GM21786 (cell line): ENCODE measurements at regions not wholly inside any gene's neighbourhood (a gene's known extent, or its start where the extent isn't known, plus 50 kb on each side); places are given as distances from the start of the nearest gene placed in this dataset.
"Not testable (repeated sequence)": the region's sequence is repeated elsewhere in the genome, so short reads cannot be mapped to it uniquely, and the experiment has no call there.

Experiments used
- ATAC-seq: cut with Tn5 transposase; IDR thresholded peaks from one replicate; pipeline ENCODE4 v1.9.1; 2021; ENCODE audit not compliant: unreplicated experiment

- ATAC-seq, result no peak
Observed at GRCh38 chr5:94102849-94103248, 361.4 kb upstream of the POU5F2 start.

DNA sequence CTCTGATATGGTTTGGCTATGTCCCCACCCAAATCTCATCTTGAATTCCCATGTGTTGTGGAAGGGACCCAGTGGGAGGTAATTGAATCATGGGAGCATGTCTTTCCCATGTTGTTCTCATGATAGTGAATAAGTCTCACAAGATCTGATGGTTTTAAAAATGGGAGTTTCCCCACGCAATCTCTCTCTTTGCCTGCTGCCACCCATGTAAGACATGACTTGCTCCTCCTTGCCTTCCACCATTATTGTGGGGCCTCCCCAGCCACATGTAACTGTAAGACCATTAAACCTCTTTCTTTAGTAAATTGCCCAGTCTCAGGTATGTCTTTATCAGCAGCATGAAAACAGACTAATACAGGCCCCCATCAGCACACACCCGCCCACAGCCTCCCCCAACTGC is 356.0 kb upstream of the POU5F2 start:
- ATAC-seq, result not testable (repeated sequence)

DNA sequence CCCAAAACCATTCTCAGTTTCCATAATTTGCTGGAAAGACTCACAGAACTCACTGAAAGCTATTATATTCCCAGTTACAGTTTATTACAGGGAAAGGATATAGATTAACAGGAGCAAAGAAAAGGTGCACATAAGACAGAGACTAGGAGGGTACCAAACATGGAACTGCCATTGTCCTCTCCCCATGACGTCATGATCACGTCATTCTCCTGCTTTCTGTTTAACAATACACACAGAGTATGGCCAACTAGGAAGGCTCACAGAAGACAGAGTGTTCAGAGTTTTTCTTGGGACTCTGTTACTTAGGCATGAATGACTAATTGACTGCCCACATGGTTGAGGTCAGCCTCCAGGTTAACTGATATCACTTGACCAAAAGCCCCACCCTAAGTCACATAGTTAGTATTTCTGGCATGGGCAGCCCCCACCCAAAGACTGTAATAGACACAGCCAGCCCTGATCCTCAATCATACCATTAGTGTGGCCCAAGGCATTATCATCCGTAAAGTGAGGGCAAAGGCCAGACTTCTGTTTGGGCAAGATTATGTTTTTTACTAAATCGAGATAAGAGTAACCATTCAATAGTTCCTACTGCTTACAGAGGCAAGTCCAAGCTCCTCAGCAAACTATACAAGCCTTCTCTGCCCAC is 353.5 kb upstream of the POU5F2 start:
- no peak for ATAC-seq

DNA sequence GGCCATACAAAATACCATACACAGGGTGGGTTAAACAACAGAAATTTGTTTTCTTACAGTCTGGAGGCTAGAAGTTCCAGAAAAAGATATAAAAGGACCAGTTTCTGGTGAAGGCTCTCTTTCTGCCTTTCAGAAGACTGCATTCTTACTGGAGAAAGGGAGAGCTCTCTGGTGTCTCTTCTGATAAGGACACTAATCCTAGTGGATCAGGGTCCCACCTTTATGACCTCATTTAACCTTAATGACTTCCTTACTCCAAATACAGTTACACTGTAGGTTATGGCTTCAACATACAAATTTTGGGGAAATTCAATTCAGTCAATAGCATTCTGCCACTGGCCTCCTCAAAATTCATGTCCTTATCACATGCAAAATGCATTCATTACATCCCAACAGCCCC is 351.9 kb upstream of the POU5F2 start:
- no peak for ATAC-seq

- not testable (repeated sequence) for ATAC-seq
Observed at GRCh38 chr5:94086635-94087034, 345.2 kb upstream of the POU5F2 start.

DNA sequence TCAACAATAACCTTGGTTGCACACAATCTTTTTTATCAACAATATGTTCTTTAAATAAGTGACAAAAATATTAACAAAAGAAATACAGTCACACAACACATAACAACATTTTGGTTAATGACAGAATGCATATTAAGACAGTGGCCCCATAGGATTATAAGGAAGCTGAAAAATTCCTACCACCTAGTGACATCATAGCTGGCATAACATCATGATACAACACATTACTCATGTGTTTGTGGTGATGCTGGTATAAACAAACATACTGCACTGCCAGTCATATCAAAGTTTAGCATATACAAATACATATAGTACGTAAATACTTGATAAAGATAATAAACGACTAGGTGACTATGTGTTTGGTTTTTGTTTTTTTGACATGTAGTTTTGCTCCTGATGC is 344.8 kb upstream of the POU5F2 start:
- ATAC-seq, result no peak

- ATAC-seq, result no peak
Observed at GRCh38 chr5:94082405-94082804, 341.0 kb upstream of the POU5F2 start.

DNA sequence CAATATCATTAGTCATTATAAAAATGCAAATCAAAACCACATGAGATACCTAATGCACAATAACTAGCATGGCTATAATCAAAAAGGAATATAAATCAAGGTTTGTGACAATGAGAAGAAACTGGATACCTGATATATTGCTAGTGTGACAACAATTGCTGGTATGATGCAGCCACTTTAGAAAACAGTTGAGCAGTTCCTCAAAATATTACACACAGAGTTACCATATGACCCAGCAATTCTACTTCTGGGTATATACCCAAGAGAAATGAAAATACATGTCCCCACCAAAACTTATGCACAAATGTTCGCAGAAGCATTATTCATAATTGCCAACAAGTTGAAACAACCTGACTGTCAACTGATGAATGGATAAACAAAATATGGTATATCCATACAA is 339.7 kb upstream of the POU5F2 start:
- ATAC-seq, result no peak

- no peak for ATAC-seq
Observed at GRCh38 chr5:94080390-94080789, 339.0 kb upstream of the POU5F2 start.

DNA sequence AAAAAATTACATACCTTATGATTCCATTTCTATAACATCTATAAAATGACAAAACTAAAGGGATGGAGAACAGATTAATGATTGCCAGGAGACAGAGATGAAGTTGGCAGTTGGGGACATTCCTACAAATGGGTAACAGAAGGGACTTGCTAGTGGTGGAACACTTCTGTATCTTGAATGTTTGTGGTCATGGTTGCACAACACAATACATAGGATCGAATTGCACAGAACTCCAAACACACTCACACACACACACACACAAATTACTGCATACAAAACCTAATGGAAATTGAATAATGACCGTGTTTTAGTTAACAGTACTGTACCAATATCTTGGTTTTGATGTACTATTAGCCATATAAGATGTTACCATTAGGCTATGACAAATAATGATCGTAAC is 330.7 kb upstream of the POU5F2 start:
- no peak for ATAC-seq

DNA sequence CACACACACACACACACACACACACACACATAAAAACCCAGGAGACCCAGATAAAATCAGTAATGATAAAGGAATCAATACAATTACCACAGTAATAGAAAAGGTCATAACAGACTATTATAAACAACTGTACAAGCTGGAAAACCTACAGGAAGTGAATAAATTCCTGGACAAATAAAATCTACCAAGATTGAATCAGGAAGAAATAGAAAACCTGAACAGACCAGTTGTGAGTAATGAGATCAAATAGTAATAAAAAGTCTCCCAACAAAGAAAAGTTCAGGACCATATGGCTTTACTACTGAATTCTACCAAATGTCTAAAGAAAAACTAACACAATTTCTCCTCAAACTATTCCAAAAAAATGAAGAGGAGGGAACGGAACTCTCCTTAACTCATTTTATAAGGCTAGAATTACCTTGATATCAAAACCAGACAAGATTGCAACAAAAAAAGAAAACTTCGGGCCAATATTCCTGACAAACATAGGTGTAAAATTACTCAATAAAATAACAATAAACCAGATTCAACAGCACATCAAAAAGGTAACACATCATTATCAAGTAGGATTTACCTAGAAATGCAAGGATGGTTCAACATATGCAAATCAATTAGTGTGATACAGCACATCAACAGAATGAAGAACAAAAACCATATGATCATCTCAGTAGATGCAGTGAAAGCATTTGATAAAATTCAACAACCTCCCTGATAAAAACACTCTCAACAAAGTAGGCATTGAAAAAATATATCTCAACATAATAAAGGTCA is 325.2 kb upstream of the POU5F2 start:
- no peak for ATAC-seq

DNA sequence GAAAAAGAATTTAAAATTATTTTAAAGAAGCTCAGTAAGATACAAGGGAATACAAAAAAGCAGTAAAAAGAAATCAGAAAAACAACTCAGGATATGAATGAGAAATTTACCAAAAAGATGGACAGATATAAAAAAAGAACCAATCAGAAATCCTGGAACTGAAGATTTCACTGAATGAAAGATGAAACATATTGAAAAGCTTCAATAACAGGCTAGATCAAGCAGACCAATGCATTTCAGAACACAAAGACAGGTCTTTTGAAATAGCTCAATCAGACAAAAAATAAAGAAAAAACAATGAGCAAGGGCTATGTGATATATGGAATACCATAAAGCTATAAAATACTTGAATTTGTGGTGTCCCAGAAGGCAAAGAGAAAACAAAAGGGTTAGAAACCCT is 322.6 kb upstream of the POU5F2 start:
- no peak for ATAC-seq

DNA sequence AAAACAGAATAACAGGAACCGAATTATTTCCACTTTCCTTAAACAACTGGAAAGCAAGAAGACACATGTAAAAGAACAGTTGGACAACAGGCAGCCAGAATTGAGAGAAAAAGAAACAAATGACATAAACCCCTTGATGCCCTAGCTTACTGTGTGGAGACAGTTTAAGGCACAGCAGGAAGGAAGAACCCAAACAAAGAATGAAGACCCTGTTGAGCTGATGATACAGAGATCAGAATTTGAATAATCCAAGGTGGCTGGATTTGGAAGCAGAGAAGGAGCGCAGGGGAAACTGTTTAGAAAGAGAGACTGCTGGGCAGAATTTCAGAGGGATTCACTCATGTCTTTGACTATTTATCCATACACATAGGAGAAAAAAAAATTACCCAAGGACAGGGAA is 316.3 kb upstream of the POU5F2 start:
- ATAC-seq, result no peak

- peak; percentile 85 for ATAC-seq
Observed at GRCh38 chr5:94057217-94057616, 315.8 kb upstream of the POU5F2 start.

- peak; percentile 56 for ATAC-seq
Observed at GRCh38 chr5:94049307-94049922, 308.0 kb upstream of the POU5F2 start.

- no peak for ATAC-seq
Observed at GRCh38 chr5:94045839-94046782, 304.7 kb upstream of the POU5F2 start.

DNA sequence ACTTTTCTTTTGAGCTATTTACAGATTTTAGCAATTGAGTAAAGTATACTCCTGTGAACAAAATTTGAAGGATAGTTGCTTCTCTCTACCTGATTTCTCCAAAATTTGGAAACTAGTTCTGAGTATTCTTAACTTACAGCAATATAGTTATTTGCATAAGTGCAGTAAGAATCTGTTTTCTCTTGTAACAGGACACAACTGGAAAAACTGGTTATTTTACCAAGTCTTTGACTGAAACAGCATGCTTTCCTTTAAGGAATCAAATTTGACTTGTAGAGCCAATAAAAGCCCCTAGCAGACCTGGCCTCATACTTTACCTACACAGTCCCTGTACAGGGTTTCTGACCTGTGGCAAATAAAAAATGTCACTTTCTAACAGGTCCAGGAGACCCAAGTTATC is 301.9 kb upstream of the POU5F2 start:
- ATAC-seq, result no peak

DNA sequence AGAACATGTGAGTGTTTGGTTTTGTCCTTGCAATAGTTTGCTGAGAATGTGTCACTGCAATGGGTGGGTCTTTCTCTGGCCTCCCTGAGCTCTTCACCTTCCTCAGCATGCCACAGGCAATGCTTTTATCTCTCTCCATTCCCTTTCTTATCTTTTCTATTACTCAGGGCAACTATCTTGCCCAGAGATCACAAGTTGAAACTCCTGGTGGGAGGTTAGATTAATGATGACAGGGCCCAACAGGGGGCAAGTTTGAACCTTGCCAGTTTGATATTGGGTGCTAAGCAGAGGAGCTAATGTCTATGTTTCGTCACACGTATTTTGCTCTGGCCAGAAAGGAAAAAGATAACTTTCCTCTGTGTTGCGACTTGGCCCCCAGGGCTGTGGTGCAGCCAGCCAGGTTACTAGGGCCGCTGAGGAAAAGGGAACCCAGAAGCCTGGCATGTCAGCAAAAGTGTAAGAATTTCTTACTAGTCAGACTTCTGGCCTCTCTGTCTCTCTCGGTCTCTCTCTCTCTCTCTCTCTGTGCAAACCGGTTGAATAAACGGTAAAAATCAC is 299.3 kb upstream of the POU5F2 start:
- no peak for ATAC-seq

DNA sequence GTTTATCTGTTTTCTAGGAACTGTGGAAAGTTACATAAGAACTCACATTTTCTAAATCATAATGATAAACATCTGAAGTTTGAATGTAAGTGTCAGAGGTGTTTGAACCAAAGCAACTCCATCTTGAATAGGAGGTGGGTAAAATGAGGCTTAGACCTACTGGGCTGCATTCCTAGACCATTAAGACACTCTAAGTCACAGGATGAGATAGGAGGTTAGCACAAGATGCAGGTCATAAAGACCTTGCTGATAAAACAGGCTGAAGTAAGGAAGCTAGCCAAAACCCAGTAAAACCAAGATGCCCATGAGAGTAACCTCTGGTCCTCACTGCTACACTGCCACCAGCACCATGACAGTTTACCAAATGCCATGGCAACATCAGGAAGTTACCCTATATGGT is 297.7 kb upstream of the POU5F2 start:
- ATAC-seq, result no peak

- no peak for ATAC-seq
Observed at GRCh38 chr5:94031631-94032030, 290.2 kb upstream of the POU5F2 start.

DNA sequence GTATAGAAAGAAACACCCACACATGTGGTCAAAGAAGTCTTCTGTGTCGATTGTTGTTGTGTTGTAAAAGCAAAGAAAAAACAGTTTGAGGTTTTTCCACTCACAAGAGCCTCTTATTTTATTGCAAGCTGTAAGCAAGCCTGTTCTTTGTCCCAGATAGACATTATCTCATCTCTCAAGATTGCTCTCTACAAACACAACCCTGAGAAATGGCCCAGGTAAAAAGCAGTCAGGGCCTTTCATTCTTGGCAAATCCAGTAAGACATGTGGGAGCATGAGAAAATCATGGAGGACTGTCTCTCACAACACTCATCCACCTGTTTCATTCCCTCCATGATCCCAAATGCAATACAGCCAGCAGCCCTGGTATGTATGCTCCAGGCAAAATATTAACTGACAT is 286.6 kb upstream of the POU5F2 start:
- ATAC-seq, result no peak
